IPS-15b (cell line): ENCODE measurements at regions not wholly inside any gene's neighbourhood (a gene's known extent, or its start where the extent isn't known, plus 50 kb on each side); places are given as distances from the start of the nearest gene placed in this dataset.

Source experiments
- H3K27me3 ChIP-seq: one replicate; pipeline ENCODE4 v1.6.1; 2013; ENCODE audit warnings: low read length; ENCODE audit not compliant: control insufficient read depth, insufficient read depth
- H3K36me3 ChIP-seq: one replicate; pipeline ENCODE4 v1.6.1; 2013; ENCODE audit warnings: low read length; ENCODE audit not compliant: control insufficient read depth, insufficient read depth
- H3K4me1 ChIP-seq: one replicate; pipeline ENCODE4 v1.6.1; 2013; ENCODE audit warnings: mild to moderate bottlenecking, low read length; ENCODE audit not compliant: control insufficient read depth, insufficient read depth
- H3K4me3 ChIP-seq: one replicate; pipeline ENCODE4 v1.5.1; 2013; ENCODE audit warnings: low read depth, low read length
- H3K9ac ChIP-seq: one replicate; pipeline ENCODE4 v1.6.1; 2013; ENCODE audit warnings: low read depth, mild to moderate bottlenecking, low read length
- H3K9me3 ChIP-seq: one replicate; pipeline ENCODE4 v1.6.1; 2013; ENCODE audit warnings: mild to moderate bottlenecking, low read length; ENCODE audit not compliant: control insufficient read depth, insufficient read depth

DNA sequence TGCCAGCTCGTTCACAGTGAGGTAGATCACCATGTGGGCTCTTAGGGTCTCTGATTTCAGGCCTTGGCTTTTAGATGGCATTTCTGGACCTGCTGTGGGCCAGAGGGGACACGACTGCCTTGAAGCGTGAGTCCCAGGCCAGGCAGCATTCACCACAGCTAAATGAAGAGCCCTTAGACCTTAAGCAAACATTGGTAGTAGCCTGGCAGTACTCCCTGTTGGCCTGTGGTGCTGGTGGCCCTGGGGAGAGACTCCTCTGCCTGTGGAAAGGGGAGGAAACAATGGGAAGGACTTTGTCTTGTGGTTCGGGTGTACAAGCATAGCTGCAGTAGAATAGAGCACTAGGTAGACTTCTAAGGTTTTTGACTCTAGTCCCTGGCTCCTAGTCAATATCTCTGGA, 456.0 kb upstream of the DCC start:
- Histone ChIP-seq H3K4me3 (no peak overlapping the region), H3K27me3 (no peaks in the 10 kb centered on the region), H3K9me3 (no peaks in the 10 kb centered on the region), H3K36me3 (no peaks in the 10 kb centered on the region), H3K9ac (no peak overlapping the region), H3K4me1 (no peaks in the 10 kb centered on the region)

DNA sequence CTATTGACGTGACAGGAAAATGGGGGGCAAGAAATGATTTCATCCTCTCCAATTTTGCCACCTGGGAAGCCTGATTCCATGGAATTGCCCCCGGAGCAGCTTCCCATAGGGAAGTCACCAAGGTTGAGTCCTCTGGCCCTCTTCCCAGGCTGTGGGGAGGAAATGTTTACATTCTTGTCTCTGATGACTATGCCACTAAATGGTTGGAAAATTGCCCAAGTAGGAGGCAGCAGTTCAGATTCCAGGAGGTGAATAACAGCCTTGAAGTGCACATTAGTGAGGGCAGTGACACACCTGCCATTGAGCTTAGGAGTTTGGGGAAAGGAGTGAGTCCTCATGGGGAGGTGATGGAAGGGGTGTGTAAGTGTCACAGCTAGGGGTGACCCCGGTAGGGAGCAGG, 449.2 kb upstream of the DCC start:
- Histone ChIP-seq H3K27me3 (no peaks in the 10 kb centered on the region), H3K36me3 (no peaks in the 10 kb centered on the region), H3K9ac (no peak overlapping the region), H3K9me3 (no peaks in the 10 kb centered on the region), H3K4me3 (no peak overlapping the region), H3K4me1 (no peaks in the 10 kb centered on the region)

DNA sequence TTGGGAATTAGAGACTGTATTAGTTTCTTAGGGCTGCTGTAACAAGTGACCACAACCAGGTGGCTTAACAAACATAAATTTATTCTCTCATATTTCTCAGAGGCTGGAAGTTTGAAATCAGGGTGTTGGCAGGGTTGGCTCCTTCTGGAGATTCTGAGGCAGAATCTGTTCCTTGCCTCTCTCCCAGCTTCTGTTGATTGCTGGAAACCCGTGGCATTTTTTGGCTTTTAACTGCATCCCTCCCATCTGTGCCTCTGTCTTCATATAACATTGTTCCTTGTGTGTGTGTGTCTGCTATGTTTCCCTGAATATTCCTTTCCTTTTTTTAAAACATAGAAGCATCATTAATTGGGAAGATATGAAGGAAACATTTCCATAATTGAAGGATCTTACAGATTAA, 448.1 kb upstream of the DCC start:
- H3K4me3 ChIP-seq: no peak overlapping the region
- no peak overlapping the region for H3K9ac ChIP-seq
- no peaks in the 10 kb centered on the region for H3K27me3 ChIP-seq
- no peaks in the 10 kb centered on the region for H3K4me1 ChIP-seq
- no peaks in the 10 kb centered on the region for H3K36me3 ChIP-seq
- H3K9me3 ChIP-seq: no peaks in the 10 kb centered on the region

- Histone ChIP-seq H3K36me3 (no peaks in the 10 kb centered on the region), H3K4me1 (no peaks in the 10 kb centered on the region), H3K4me3 (no peak overlapping the region), H3K9ac (no peak overlapping the region), H3K9me3 (no peaks in the 10 kb centered on the region), H3K27me3 (no peaks in the 10 kb centered on the region)
Measured at GRCh38 chr18:51897884-51898283, 442.1 kb upstream of the DCC start.

GRCh38 chr18:51907687-51908597, 432.1 kb upstream of the DCC start:
- no peak overlapping the region for H3K4me3 ChIP-seq
- no peaks in the 10 kb centered on the region for H3K9me3 ChIP-seq
- H3K4me1 ChIP-seq: no peaks in the 10 kb centered on the region
- no peaks in the 10 kb centered on the region for H3K27me3 ChIP-seq
- H3K9ac ChIP-seq: no peak overlapping the region
- no peaks in the 10 kb centered on the region for H3K36me3 ChIP-seq

- no peaks in the 10 kb centered on the region for H3K9me3 ChIP-seq
- H3K36me3 ChIP-seq: no peaks in the 10 kb centered on the region
- H3K4me3 ChIP-seq: no peak overlapping the region
Measured at GRCh38 chr18:51908598-51908944, 431.4 kb upstream of the DCC start.

DNA sequence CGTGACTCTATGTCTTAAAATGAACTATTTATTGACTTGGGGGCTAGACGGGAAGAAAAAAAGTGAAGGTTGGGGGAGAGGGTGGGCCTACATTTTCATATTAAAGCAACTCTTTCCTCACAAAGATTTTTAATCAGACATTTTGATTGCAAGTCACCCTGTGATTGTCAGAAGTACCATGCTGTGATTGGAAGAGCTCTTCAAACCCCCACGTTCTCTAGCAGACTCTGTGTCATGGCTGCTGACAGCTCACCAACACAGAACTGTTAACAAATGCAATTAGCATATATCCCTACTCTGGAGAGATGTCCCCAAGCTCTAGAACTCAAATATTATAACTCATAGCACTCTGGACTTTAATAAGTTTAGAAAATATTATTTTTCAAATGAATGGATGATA, 428.4 kb upstream of the DCC start:
- Histone ChIP-seq H3K36me3 (no peaks in the 10 kb centered on the region), H3K9ac (no peak overlapping the region), H3K27me3 (no peaks in the 10 kb centered on the region), H3K9me3 (no peaks in the 10 kb centered on the region), H3K4me3 (no peak overlapping the region), H3K4me1 (no peaks in the 10 kb centered on the region)

More at GRCh38 chr18:51908598-51908944, 431.4 kb upstream of the DCC start:
- no peaks in the 10 kb centered on the region for H3K4me1 ChIP-seq
- H3K27me3 ChIP-seq: no peaks in the 10 kb centered on the region
- no peak overlapping the region for H3K9ac ChIP-seq

DNA sequence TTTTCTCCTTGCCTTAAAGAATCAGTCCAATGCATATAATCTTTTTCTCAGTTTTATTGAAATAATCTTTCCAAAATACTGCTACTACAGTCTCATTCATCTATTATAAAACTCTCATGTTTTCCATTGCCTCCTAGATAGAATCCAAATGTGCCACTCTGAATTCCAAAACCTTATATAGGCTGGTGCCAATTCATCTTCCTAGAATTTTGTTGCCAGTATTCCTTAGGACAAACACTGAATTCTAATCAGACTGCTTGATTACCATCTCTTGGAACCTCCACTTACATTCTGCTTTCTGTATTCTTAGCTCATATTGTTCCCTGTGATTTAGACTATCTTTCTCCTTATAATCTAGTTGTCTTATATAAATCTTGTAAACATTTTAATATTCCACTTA, 427.6 kb upstream of the DCC start:
- Histone ChIP-seq H3K9me3 (no peaks in the 10 kb centered on the region), H3K4me1 (no peaks in the 10 kb centered on the region), H3K27me3 (no peaks in the 10 kb centered on the region)

GRCh38 chr18:51915176-51915575, 424.8 kb upstream of the DCC start:
- no peak overlapping the region for H3K4me3 ChIP-seq
- H3K9me3 ChIP-seq: no peaks in the 10 kb centered on the region
- no peaks in the 10 kb centered on the region for H3K27me3 ChIP-seq
- H3K9ac ChIP-seq: no peak overlapping the region
- H3K4me1 ChIP-seq: no peaks in the 10 kb centered on the region
- H3K36me3 ChIP-seq: no peaks in the 10 kb centered on the region

More for the DNA sequence above, 427.6 kb upstream of the DCC start:
- Histone ChIP-seq H3K4me3 (no peak overlapping the region), H3K36me3 (no peaks in the 10 kb centered on the region), H3K9ac (no peak overlapping the region)

DNA sequence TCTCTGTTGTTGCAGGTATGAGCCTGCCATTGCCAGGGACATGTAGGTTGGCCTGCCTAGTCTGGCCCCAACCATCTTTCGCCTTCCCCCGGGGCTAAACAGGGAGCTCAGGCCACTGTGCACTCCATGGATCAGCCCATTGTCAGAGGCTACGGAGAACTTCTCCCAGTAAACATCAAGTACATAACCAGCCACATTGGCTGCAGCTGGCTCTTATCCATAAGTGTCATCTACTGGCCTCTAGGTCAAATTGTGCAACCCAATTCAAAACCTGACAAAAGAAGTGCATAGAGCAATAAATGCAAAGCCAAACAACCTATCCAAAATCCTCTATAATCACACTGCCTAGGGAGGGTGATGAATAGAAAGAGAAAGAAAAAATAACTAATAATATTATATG, 418.1 kb upstream of the DCC start:
- Histone ChIP-seq H3K4me3 (no peak overlapping the region), H3K9me3 (no peaks in the 10 kb centered on the region), H3K36me3 (no peaks in the 10 kb centered on the region), H3K9ac (no peak overlapping the region), H3K27me3 (no peaks in the 10 kb centered on the region), H3K4me1 (no peaks in the 10 kb centered on the region)

DNA sequence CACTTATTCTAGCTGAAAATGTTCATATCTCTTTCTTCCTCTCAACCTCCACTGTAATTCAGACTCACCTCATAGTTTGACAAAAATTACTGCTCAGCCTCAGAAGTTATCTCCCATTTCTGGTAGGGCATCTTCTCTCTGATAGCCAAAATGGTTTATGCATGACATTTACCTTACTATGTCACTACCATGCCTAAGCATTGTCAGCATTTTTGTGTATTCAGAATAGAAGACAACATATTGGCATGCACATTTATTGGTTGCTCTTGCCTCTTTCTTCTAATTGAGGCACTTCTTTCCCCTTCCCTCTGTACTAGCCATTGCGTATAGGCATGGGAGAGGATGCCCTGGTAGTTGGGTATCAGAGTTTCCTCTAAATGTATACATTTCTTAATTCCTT, 406.1 kb upstream of the DCC start:
- no peak overlapping the region for H3K4me3 ChIP-seq
- no peaks in the 10 kb centered on the region for H3K9me3 ChIP-seq
- H3K9ac ChIP-seq: no peak overlapping the region
- no peaks in the 10 kb centered on the region for H3K36me3 ChIP-seq
- no peaks in the 10 kb centered on the region for H3K27me3 ChIP-seq
- no peaks in the 10 kb centered on the region for H3K4me1 ChIP-seq

DNA sequence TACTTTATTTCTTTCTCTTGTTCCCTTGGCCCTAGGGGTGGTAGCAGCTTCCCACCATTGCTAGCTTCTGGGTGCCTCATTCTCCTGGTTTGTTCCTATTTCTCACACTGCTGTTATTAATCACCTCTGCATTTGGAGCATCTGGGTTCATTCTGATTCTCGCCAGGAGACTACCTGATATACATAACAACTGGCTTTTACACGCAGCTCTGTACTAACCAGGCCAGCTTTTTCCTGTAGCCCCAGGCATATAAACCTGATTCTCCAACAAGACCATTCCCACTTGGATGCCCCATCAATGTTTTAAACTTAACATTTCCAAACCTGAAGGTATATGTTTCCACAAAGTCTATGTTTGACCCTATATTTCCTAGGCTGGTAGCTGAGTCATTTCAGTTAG, 403.9 kb upstream of the DCC start:
- Histone ChIP-seq H3K9me3 (no peaks in the 10 kb centered on the region), H3K4me1 (no peaks in the 10 kb centered on the region), H3K27me3 (no peaks in the 10 kb centered on the region), H3K9ac (no peak overlapping the region), H3K4me3 (no peak overlapping the region), H3K36me3 (no peaks in the 10 kb centered on the region)
